AG04449 (cell line): ENCODE measurements at regions not wholly inside any gene's neighbourhood (a gene's known extent, or its start where the extent isn't known, plus 50 kb on each side); places are given as distances from the start of the nearest gene placed in this dataset.
"Not testable (repeated sequence)": the region's sequence is repeated elsewhere in the genome, so short reads cannot be mapped to it uniquely, and the experiment has no call there.

ENCODE experiments used
- CTCF ChIA-PET: fragments of 350-600 bp; formaldehyde crosslinking; extraction: SDS; loops from one replicate; lab custom pipeline; 2021; ENCODE audit warnings: antibody characterized with exemption; lab: Yijun Ruan, JAX
- POLR2A ChIA-PET: fragments of 400-600, 350-600 bp; formaldehyde crosslinking; extraction: SDS; loops from one replicate; lab custom pipeline; 2020; ENCODE audit warnings: antibody characterized with exemption, inconsistent platforms; lab: Yijun Ruan, JAX
- DNase-seq: peaks from one replicate; pipeline ENCODE4 v3.0.0-alpha.2; 2010; ENCODE audit warnings: low read depth, low spot score
- H3K4me3 ChIP-seq: 2 replicates; pipeline ENCODE4 v1.5.1; 2011; ENCODE audit warnings: low read depth, mild to moderate bottlenecking, control low read depth, low read length
- CTCF ChIP-seq: IDR thresholded peaks from one replicate; pipeline ENCODE4 v1.5.1; 2011; ENCODE audit warnings: mild to moderate bottlenecking, moderate library complexity, low read length, control low read depth, inconsistent platforms; ENCODE audit not compliant: insufficient read depth; ENCODE audit errors: missing control alignments

DNA sequence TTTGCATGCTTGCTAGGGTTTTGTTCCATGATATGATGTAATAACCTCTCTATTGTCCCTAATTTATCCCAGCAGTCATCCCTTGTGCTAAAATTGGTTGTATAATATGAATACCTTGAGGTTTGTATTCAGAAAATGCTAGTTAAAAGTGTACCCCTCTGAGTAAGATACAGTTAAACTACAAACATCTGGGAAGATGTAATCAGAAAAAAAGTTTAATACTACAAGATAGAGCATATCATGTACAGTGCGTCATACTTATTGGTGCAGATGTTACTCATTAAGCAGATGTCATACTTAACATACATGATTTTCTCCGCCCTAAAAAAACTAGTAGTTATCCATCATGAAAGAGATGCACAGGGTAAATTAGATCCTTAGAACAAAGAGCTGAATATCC, 336.1 kb upstream of the KCND2 start:
- H3K4me3 ChIP-seq = no peak overlapping the region
- CTCF ChIA-PET = interaction anchor here (1.3 to 1.5 kb wide), 2 partner anchors 9 to 334 kb away, joined by 6 to 10 read pairs; no protein-coding TSS in a partner anchor
- no peak for TF ChIP-seq CTCF
- DNase-seq = no peak
- POLR2A ChIA-PET = no interaction called here

GRCh38 chr7:119937745-119938144, 335.2 kb upstream of the KCND2 start:
- no peak overlapping the region for H3K4me3 ChIP-seq
- no peak for DNase-seq
- POLR2A ChIA-PET = no interaction called here
- CTCF ChIA-PET = no interaction called here
- no peak for TF ChIP-seq CTCF

GRCh38 chr7:119943942-119944600, 328.9 kb upstream of the KCND2 start:
- POLR2A ChIA-PET = no interaction called here
- CTCF ChIA-PET = interaction anchor here (3.1 kb wide), 1 partner anchor 8 kb away, joined by 10 read pairs; no protein-coding TSS in a partner anchor
- TF ChIP-seq CTCF = no peak

GRCh38 chr7:119944601-119944972, 328.4 kb upstream of the KCND2 start:
- no peak for TF ChIP-seq CTCF
- H3K4me3 ChIP-seq = no peak overlapping the region
- no peak for DNase-seq
- ChIA-PET CTCF (interaction anchor here (3.1 kb wide), 1 partner anchor 9 kb away, joined by 10 read pairs; no protein-coding TSS in a partner anchor), POLR2A (no interaction called here)

More at GRCh38 chr7:119943942-119944600, 328.9 kb upstream of the KCND2 start:
- DNase-seq = no peak
- no peak overlapping the region for H3K4me3 ChIP-seq

DNA sequence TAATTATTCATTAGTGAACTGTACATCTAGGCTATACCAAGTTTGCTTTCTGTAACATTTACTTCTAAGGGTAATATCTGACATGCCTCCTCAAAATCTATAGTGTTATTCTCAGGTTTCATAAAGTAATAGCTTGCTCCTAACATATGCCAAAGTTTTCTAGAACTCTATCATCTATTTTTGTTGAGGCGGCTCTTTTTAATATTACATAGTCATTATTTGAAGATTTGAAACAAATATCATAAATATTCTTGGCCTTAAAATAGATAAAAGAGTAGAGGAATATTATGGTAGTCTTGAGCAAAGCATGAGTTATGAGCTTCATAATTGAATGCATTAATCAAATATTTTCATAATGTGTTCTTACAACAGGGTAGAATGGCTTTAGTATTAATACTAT, 327.2 kb upstream of the KCND2 start:
- TF ChIP-seq CTCF = no peak
- DNase-seq = no peak
- CTCF ChIA-PET = interaction anchor here (0.8 to 3.1 kb wide), 2 partner anchors 10 to 11 kb away, joined by 3 to 10 read pairs; no protein-coding TSS in a partner anchor
- POLR2A ChIA-PET = no interaction called here
- no peak overlapping the region for H3K4me3 ChIP-seq

DNA sequence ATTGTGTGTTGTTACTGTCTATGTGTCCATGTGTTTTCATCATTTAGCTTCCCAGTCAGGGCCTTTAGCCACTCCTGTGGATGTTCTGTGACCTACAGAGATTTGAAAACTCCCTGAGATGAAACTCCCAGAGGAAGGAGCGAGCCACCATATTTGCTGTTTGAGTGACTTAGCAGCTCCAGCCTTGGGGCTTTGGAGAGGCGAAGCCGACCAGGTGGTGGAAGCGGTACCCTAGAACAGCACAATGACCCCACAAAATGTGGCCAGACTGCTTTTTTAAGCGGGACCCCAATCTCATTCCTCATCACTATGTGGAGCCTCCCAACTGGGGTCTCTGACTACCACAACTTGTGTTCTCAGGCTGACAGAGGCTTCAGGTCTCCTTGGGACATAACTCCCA, 323.9 kb upstream of the KCND2 start:
- TF ChIP-seq CTCF = no peak
- ChIA-PET POLR2A (no interaction called here), CTCF (no interaction called here)
- no peak for DNase-seq
- H3K4me3 ChIP-seq = no peak overlapping the region

DNA sequence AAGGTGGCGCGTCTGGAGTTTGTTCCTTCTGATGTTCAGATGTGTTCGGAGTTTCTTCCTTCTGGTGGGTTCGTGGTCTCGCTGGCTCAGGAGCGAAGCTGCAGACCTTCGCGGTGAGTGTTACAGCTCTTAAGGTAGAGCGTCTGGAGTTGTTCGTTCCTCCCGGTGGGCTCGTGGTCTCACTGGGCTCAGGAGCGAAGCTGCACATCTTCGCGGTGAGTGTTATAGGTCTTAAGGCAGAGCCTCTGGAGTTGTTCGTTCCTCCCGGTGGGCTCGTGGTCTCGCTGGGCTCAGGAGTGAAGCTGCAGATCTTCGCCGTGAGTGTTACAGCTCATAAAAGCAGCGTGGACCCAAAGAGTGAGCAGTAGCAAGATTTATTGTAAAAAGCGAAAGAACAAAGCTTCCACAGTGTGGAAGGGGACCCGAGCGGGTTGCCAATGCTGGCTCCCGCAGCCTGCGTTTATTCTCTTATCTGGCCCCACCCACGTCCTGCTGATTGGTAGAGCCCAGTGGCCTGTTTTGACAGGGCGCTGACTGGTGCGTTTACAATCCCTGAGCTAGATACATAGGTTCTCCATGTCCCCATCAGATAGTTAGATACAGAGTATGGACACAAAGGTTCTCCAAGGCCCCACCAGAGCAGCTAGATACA, 322.5 kb upstream of the KCND2 start:
- POLR2A ChIA-PET, DNase-seq: not testable (repeated sequence)

DNA sequence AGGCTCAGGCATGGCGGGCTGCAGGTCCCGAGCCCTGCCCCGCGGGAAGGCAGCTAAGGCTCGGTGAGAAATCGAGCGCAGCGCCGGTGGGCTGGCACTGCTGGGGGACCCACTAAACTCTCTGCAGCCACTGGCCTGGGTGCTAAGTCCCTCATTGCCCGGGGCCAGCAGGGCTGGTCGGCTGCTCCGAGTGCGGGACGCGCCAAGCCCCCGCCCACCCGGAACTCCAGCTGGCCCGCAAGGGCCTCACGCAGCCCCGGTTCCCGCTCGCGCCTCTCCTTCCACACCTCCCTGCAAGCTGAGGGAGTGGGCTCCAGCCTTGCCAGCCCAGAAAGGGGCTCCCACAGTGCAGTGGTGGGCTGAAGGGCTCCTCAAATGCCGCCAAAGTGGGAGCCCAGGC, 321.4 kb upstream of the KCND2 start:
- POLR2A ChIA-PET, H3K4me3 ChIP-seq, CTCF ChIA-PET, DNase-seq: not testable (repeated sequence)

More for the DNA sequence above, 322.5 kb upstream of the KCND2 start:
- H3K4me3 ChIP-seq, CTCF ChIA-PET: not testable (repeated sequence)
